ENCODE measurements at regions not wholly inside any gene's neighbourhood (a gene's known extent, or its start where the extent isn't known, plus 50 kb on each side); places are given as distances from the start of the nearest gene placed in this dataset.

DNA sequence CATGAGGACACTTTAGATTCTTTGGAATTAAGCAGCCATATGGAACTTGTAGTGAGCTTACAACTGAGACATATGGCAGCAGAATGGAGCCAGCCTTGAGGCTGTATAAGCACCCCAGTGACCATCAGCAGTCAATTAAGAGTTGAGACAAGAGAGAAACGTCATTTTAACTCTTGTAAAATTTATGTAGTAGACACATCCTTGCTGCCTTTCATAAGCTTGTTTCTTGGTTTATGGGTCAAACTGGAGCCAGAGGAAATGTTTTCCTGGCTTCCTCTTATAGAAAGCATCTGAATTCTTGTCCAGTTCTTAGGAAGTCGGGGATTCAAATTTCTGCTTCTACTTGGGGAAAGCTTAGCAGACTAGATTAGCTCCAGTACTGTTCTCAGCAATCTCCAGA is 745.1 kb upstream of the MARCKS start:
- TF ChIP-seq EZH2 (IDR thresholded peaks at IDR 0.05) (no peak), POLR2AphosphoS5 (IDR thresholded peaks at IDR 0.05; ENCODE audit: borderline replicate concordance, low read depth, low read length) (no peak), FOXP2 (optimal IDR thresholded peaks at IDR 0.05; ENCODE audit: control extremely low read depth, extremely low read length, insufficient read depth) (no peak)

Data from SK-N-MC (cell line).